HepG2 (cell line): ENCODE measurements at regions not wholly inside any gene's neighbourhood (a gene's known extent, or its start where the extent isn't known, plus 50 kb on each side); places are given as distances from the start of the nearest gene placed in this dataset.

Experiments used
- ATAC-seq: fragments of 200-7000 bp; cut with Tn5 transposase; 3 replicates; pipeline ENCODE4 v1.9.1; 2020; ENCODE audit warnings: mild to moderate bottlenecking, moderate library complexity
- BruUV-seq: library from RNA; stranded (reverse); fragments of 400-500 nt; replicated peaks from 2 replicates; lab custom pipeline; 2021; lab: Mats Ljungman, UMichigan
- CTCF ChIA-PET: fragments of 300-600 bp; formaldehyde crosslinking; extraction: SDS; loops from one replicate; lab custom pipeline; 2021; ENCODE audit warnings: low total read pairs, inconsistent platforms, low intra/inter-chr PET ratio; lab: Yijun Ruan, JAX
- POLR2A ChIA-PET: fragments of 350-600 bp; sonication (Branson Sonifier 250); formaldehyde crosslinking; loops from one replicate; lab custom pipeline; 2020; ENCODE audit warnings: antibody characterized with exemption, inconsistent platforms; lab: Yijun Ruan, JAX
- DNase-seq: peaks from one replicate; pipeline ENCODE4 v3.0.0-alpha.2; 2015; ENCODE audit warnings: low spot score
- FAIRE-seq: peaks from 3 replicates; lab custom pipeline; 2011; peaks lifted over from hg19 to GRCh38; lab: Jason Lieb, UNC
- H2AFZ ChIP-seq: one replicate; pipeline ENCODE4 v1.6.1; 2011; ENCODE audit warnings: low read length, inconsistent platforms
- H3K27ac ChIP-seq: fragments of 300-600 bp; 3 replicates; pipeline ENCODE4 v1.8.0; 2011; ENCODE audit warnings: mixed run types, mild to moderate bottlenecking, mixed read lengths, low read length, inconsistent platforms; ENCODE audit not compliant: insufficient read depth; ENCODE audit errors: extremely low read length
- H3K27me3 ChIP-seq, 2 experiments: fragments of 200-600 bp in 1 of 2; 2 replicates in 1 of 2; 3 replicates in 1 of 2; pipeline versions ENCODE4 v1.6.0 to v1.8.0; 2011; ENCODE audit warnings: low read length in 2 of 2, mild to moderate bottlenecking in 2 of 2, moderate library complexity in 2 of 2, inconsistent platforms in 1 of 2; ENCODE audit not compliant: insufficient read depth in 2 of 2, control insufficient read depth in 1 of 2
- H3K36me3 ChIP-seq, 2 experiments: fragments of 200-600 bp in 1 of 2; replicated peaks in 1 of 2; 2 replicates in 1 of 2; 3 replicates in 1 of 2; pipeline versions ENCODE4 v1.5.1 to v1.8.0; 2011; ENCODE audit warnings: low read length in 2 of 2, inconsistent platforms in 1 of 2; ENCODE audit not compliant: insufficient read depth in 2 of 2, control insufficient read depth in 1 of 2
- H3K4me1 ChIP-seq: 2 replicates; pipeline ENCODE4 v1.5.1; 2012; ENCODE audit warnings: low read length, inconsistent platforms; ENCODE audit not compliant: insufficient read depth
- H3K4me2 ChIP-seq: 2 replicates; pipeline ENCODE4 v1.6.0; 2011; ENCODE audit warnings: low read depth, low read length, inconsistent platforms
- H3K4me3 ChIP-seq, 3 experiments: fragments of 200-600 bp in 1 of 3; sonication (generic), shearing (Covaris generic) in 1 of 3; replicated peaks in 1 of 3; 2 replicates each; pipeline ENCODE4 v1.5.1; 2011 to 2016; ENCODE audit warnings: low read length in 3 of 3, inconsistent platforms in 2 of 3, low read depth in 2 of 3, mild to moderate bottlenecking in 2 of 3, control low read depth in 1 of 3, mixed read lengths in 1 of 3; ENCODE audit not compliant: insufficient read depth in 1 of 3
- H3K79me2 ChIP-seq: one replicate; pipeline ENCODE4 v1.6.1; 2011; ENCODE audit warnings: low read length, inconsistent platforms; ENCODE audit not compliant: insufficient read depth
- H3K9ac ChIP-seq: 2 replicates; pipeline ENCODE4 v1.6.0; 2011; ENCODE audit warnings: mild to moderate bottlenecking, low read depth, low read length, inconsistent platforms; ENCODE audit not compliant: insufficient read depth
- H3K9me3 ChIP-seq: 2 replicates; pipeline ENCODE4 v1.5.1; 2012; ENCODE audit warnings: mild to moderate bottlenecking, low read length
- H4K20me1 ChIP-seq: 2 replicates; pipeline ENCODE4 v1.6.0; 2011; ENCODE audit warnings: inconsistent platforms, mild to moderate bottlenecking, low read length, moderate library complexity; ENCODE audit not compliant: insufficient read depth
- CEBPB ChIP-seq: IDR thresholded peaks from 2 replicates; pipeline ENCODE4 v1.6.1; 2011; ENCODE audit warnings: low read depth, low read length, improper control_type of control experiment, borderline replicate concordance
- HIVEP1 ChIP-seq: sonication (generic); formaldehyde crosslinking; IDR thresholded peaks from 2 replicates; pipeline ENCODE4 v1.4.0; 2020; ENCODE audit warnings: mild to moderate bottlenecking, missing genetic modification reagents
- HOXA7 ChIP-seq: sonication (generic); formaldehyde crosslinking; IDR thresholded peaks from 2 replicates; pipeline ENCODE4 v1.8.1; 2022; ENCODE audit warnings: mild to moderate bottlenecking, missing genetic modification reagents, moderate library complexity
- NFIB ChIP-seq: sonication (generic); formaldehyde crosslinking; IDR thresholded peaks from 2 replicates; pipeline ENCODE4 v1.9.0; 2021; ENCODE audit warnings: missing genetic modification reagents, mild to moderate bottlenecking, borderline replicate concordance
- SUZ12 ChIP-seq: fragments of 150-350 bp; IDR thresholded peaks from 2 replicates; pipeline ENCODE4 v1.6.1; 2014; ENCODE audit warnings: low read depth, low read length
- ZNF768 ChIP-seq: sonication (generic); formaldehyde crosslinking; IDR thresholded peaks from 2 replicates; pipeline ENCODE4 v1.4.0; 2020; ENCODE audit warnings: missing genetic modification reagents
- ZNF780A ChIP-seq: sonication (generic); formaldehyde crosslinking; IDR thresholded peaks from 2 replicates; pipeline ENCODE4 v1.8.0; 2022; ENCODE audit warnings: mild to moderate bottlenecking, missing genetic modification reagents, moderate library complexity
- ZSCAN21 ChIP-seq: sonication (generic); formaldehyde crosslinking; IDR thresholded peaks from 2 replicates; pipeline ENCODE4 v1.8.0; 2022; ENCODE audit warnings: mild to moderate bottlenecking, missing genetic modification reagents, moderate library complexity, borderline replicate concordance
- WGBS: methylation state at CpG from one replicate; pipeline ENCODE4 v1.1.6; 2017; ENCODE audit warnings: low lambda C conversion rate; 5-methylcytosine and 5-hydroxymethylcytosine counted together
- in situ Hi-C: cut with HindIII; loops from 2 replicates; pipeline ENCODE4 v1.10.0; 2017; ENCODE audit warnings: low pct_unique_long_range_greater_than_20kb; ENCODE audit not compliant: extremely low pct_ligation_motif_present
- intact Hi-C: fragments of 100-400 bp; cut with micrococcal nuclease; formaldehyde crosslinking; loops from one replicate; pipeline ENCODE4 v1.10.0; 2022; ENCODE audit not compliant: unreplicated experiment

- POLR2A ChIA-PET, result no interaction called here
- WGBS, result 2% methylated on average over 3 of the region's 3 CpGs
- DNase-seq, result no peak
- Histone ChIP-seq H3K79me2 (no peaks in the 10 kb centered on the region), H3K4me1 (no peaks in the 10 kb centered on the region), H3K4me3 (no peak overlapping the region), H3K9ac (no peak overlapping the region), H2AFZ (no peak overlapping the region), H3K9me3 (no peaks in the 10 kb centered on the region), H3K27ac (no peak overlapping the region), H3K4me2 (no peak overlapping the region), H4K20me1 (no peaks in the 10 kb centered on the region), H3K36me3 (no peaks in the 10 kb centered on the region), H3K27me3 (no peaks in the 10 kb centered on the region)
- in situ Hi-C loops (no loop called here), intact Hi-C loops (no loop called here)
- FAIRE-seq, result no peak
- ATAC-seq, result no peak
- CTCF ChIA-PET, result no interaction called here
- no TSS peak for BruUV-seq
- TF ChIP-seq HOXA7 (CRISPR knock-in tag), result no peak
- no peak for TF ChIP-seq NFIB
- TF ChIP-seq ZSCAN21 (CRISPR knock-in tag), result no peak
Observed at GRCh38 chr12:42698213-42698612, 108.7 kb upstream of the PRICKLE1 start.

DNA sequence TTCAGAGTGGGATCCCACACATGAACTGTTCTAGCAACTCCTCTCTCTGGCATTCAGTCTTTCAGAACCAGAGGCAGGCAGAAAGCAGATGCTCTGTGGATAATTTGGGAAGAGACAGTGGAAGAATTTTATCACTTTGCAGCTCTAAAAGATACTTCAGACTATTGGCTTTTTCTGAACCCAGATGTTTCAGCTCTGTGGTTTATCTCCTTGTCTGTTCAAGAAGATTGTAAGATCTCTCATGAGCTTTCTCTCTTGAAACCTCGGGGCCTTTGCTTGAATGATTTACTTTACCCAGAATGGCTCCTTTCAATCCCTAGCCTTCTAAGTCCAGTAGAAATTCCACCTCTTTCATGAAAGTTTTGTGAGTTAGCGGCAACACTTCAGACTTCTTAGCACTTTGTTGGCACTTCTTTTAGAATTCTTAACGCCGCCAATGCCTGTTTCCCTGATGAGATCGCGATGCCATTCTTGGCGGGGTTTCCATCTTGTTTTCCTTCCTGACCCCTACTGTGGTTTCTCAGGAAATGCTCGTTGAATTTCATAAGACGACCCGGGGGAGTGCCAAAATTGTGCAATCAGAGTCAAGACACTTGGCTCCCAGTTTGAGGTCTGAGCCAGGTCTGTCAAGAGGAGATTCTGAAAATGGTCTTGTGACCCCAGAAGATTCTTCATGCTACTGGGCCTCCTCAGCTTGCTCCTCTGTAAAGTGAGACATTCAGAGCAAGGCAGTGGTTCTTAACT is 107.0 kb upstream of the PRICKLE1 start:
- no peak overlapping the region for H3K27ac ChIP-seq
- no peak for TF ChIP-seq ZNF768 (CRISPR knock-in tag)
- TF ChIP-seq SUZ12, result no peak
- 0 out of 2 replicates have a peak, but pooled peaks have one; percentile 29 for TF ChIP-seq CEBPB
- TF ChIP-seq HIVEP1 (CRISPR knock-in tag), result no peak
- no peak for TF ChIP-seq ZNF780A (CRISPR knock-in tag)
- no peak overlapping the region for H3K9ac ChIP-seq
- no peak overlapping the region for H3K4me3 ChIP-seq
- no peaks in the 10 kb centered on the region for H3K9me3 ChIP-seq
- 35% methylated on average over 10 of the region's 10 CpGs for WGBS
- ChIA-PET POLR2A (no interaction called here), CTCF (no interaction called here)
- no peak overlapping the region for H2AFZ ChIP-seq
- no peaks in the 10 kb centered on the region for H3K79me2 ChIP-seq
- intact Hi-C loops, result no loop called here
- no TSS peak for BruUV-seq
- in situ Hi-C loops, result no loop called here
- no peak for DNase-seq
- no peak for ATAC-seq
- no peaks in the 10 kb centered on the region for H4K20me1 ChIP-seq
- H3K36me3 ChIP-seq, result no peaks in the 10 kb centered on the region
- FAIRE-seq, result no peak
- no peaks in the 10 kb centered on the region for H3K27me3 ChIP-seq
- H3K4me2 ChIP-seq, result no peak overlapping the region
- no peaks in the 10 kb centered on the region for H3K4me1 ChIP-seq
